IMR-90 (cell line): ENCODE measurements at regions not wholly inside any gene's neighbourhood (a gene's known extent, or its start where the extent isn't known, plus 50 kb on each side); places are given as distances from the start of the nearest gene placed in this dataset.

Experiments used
- ATAC-seq: fragments of 200-7000 bp; cut with Tn5 transposase; 2 replicates; pipeline ENCODE4 v1.9.1; 2020; ENCODE audit warnings: low read depth, mild to moderate bottlenecking, moderate library complexity
- BruUV-seq: library from RNA; stranded (reverse); fragments of 400-500 nt; replicated peaks from 2 replicates; lab custom pipeline; 2021; lab: Mats Ljungman, UMichigan
- CTCF ChIA-PET: fragments of 300-600 bp; formaldehyde crosslinking; extraction: SDS; loops from one replicate; lab custom pipeline; 2021; ENCODE audit warnings: antibody characterized with exemption; lab: Yijun Ruan, JAX
- POLR2A ChIA-PET: fragments of 300-600 bp; sonication (Branson Sonifier 250); formaldehyde crosslinking; loops from one replicate; lab custom pipeline; 2022; ENCODE audit warnings: antibody characterized with exemption; ENCODE audit not compliant: unreplicated experiment; lab: Charles Lee
- DNase-seq: peaks from one replicate; pipeline ENCODE4 v3.0.0; 2013
- H2AFZ ChIP-seq: replicated peaks from 2 replicates; pipeline ENCODE3; 2013; ENCODE audit warnings: low read length, mild to moderate bottlenecking; ENCODE audit not compliant: poor library complexity
- H2AK5ac ChIP-seq: 2 replicates; pipeline ENCODE4 v1.6.1; 2013; ENCODE audit warnings: low read depth, low read length, inconsistent platforms
- H2AK9ac ChIP-seq: replicated peaks from 2 replicates; pipeline ENCODE3; 2013; ENCODE audit warnings: mild to moderate bottlenecking, low read depth, low read length, moderate library complexity; ENCODE audit not compliant: poor library complexity
- H2BK120ac ChIP-seq: 2 replicates; pipeline ENCODE4 v1.6.1; 2013; ENCODE audit warnings: low read depth, low read length, inconsistent platforms
- H2BK15ac ChIP-seq: 3 replicates; pipeline ENCODE4 v1.6.1; 2013; ENCODE audit warnings: low read depth, low read length, inconsistent platforms
- H2BK20ac ChIP-seq: 2 replicates; pipeline ENCODE4 v1.6.1; 2013; ENCODE audit warnings: low read depth, mild to moderate bottlenecking, inconsistent platforms, low read length, moderate library complexity
- H2BK5ac ChIP-seq: 2 replicates; pipeline ENCODE4 v1.6.1; 2013; ENCODE audit warnings: mild to moderate bottlenecking, low read depth, low read length, inconsistent platforms; ENCODE audit not compliant: poor library complexity, severe bottlenecking
- H3K14ac ChIP-seq: replicated peaks from 2 replicates; pipeline ENCODE4 v1.6.1; 2013; ENCODE audit warnings: low read depth, low read length, inconsistent platforms
- H3K18ac ChIP-seq: 2 replicates; pipeline ENCODE4 v1.6.1; 2013; ENCODE audit warnings: low read depth, low read length, control low read depth
- H3K23ac ChIP-seq: 2 replicates; pipeline ENCODE4 v1.6.1; 2013; ENCODE audit warnings: low read depth, low read length, inconsistent platforms
- H3K27ac ChIP-seq: 2 replicates; pipeline ENCODE4 v1.5.1; 2013; ENCODE audit warnings: mild to moderate bottlenecking, control low read depth, low read length; ENCODE audit not compliant: insufficient read depth
- H3K27me3 ChIP-seq: 2 replicates; pipeline ENCODE4 v1.6.1; 2013; ENCODE audit warnings: low read length; ENCODE audit not compliant: control insufficient read depth, insufficient read depth
- H3K36me3 ChIP-seq: 2 replicates; pipeline ENCODE4 v1.6.1; 2013; ENCODE audit warnings: low read length, mixed read lengths; ENCODE audit not compliant: control insufficient read depth, insufficient read depth
- H3K4ac ChIP-seq: 2 replicates; pipeline ENCODE4 v1.6.1; 2013; ENCODE audit warnings: low read depth, low read length, inconsistent platforms
- H3K4me1 ChIP-seq: 2 replicates; pipeline ENCODE4 v1.6.1; 2013; ENCODE audit warnings: low read length, mixed read lengths; ENCODE audit not compliant: control insufficient read depth, insufficient read depth
- H3K4me2 ChIP-seq: 2 replicates; pipeline ENCODE4 v1.6.1; 2013; ENCODE audit warnings: low read depth, mild to moderate bottlenecking, control low read depth, low read length, moderate library complexity
- H3K4me3 ChIP-seq: 2 replicates; pipeline ENCODE4 v1.5.1; 2013; ENCODE audit warnings: low read depth, mild to moderate bottlenecking, control low read depth, low read length, moderate library complexity; ENCODE audit not compliant: insufficient read depth
- H3K56ac ChIP-seq: 2 replicates; pipeline ENCODE4 v1.6.1; 2013; ENCODE audit warnings: low read length, inconsistent platforms; ENCODE audit not compliant: insufficient read depth; ENCODE audit errors: extremely low read depth
- H3K79me1 ChIP-seq, 2 experiments: 2 replicates each; pipeline ENCODE4 v1.6.1; 2013; ENCODE audit warnings: low read length in 2 of 2, inconsistent platforms in 1 of 2, low read depth in 1 of 2
- H3K9ac ChIP-seq: 2 replicates; pipeline ENCODE4 v1.6.1; 2013; ENCODE audit warnings: low read depth, low read length, control low read depth
- H3K9me1 ChIP-seq: 2 replicates; pipeline ENCODE4 v1.6.1; 2013; ENCODE audit warnings: low read length, inconsistent platforms; ENCODE audit not compliant: insufficient read depth
- H3K9me3 ChIP-seq: 2 replicates; pipeline ENCODE4 v1.6.1; 2013; ENCODE audit warnings: low read length; ENCODE audit not compliant: control insufficient read depth, insufficient read depth
- H4K20me1 ChIP-seq: 2 replicates; pipeline ENCODE4 v1.6.1; 2013; ENCODE audit warnings: low read length, inconsistent platforms; ENCODE audit not compliant: insufficient read depth
- H4K5ac ChIP-seq: 2 replicates; pipeline ENCODE4 v1.6.1; 2013; ENCODE audit warnings: mild to moderate bottlenecking, low read depth, low read length, control low read depth
- H4K8ac ChIP-seq, 2 experiments: 2 replicates each; pipeline ENCODE4 v1.6.1; 2013; ENCODE audit warnings: low read depth in 2 of 2, low read length in 2 of 2, control low read depth in 1 of 2, inconsistent platforms in 1 of 2
- H4K91ac ChIP-seq: 2 replicates; pipeline ENCODE4 v1.6.1; 2013; ENCODE audit warnings: low read depth, low read length, inconsistent platforms; ENCODE audit not compliant: insufficient read depth
- CTCF ChIP-seq: conservative IDR thresholded peaks from 2 replicates; pipeline ENCODE4 v1.5.1; 2012; ENCODE audit warnings: mild to moderate bottlenecking, low read depth, low read length, improper control_type of control experiment
- ELK1 ChIP-seq: fragments of 150-350 bp; IDR thresholded peaks from 2 replicates; pipeline ENCODE4 v1.6.1; 2016; ENCODE audit warnings: low read depth, mild to moderate bottlenecking, low read length, moderate library complexity, borderline replicate concordance
- POLR2A ChIP-seq: IDR thresholded peaks from 2 replicates; pipeline ENCODE4 v1.6.1; 2012; ENCODE audit warnings: mild to moderate bottlenecking, low read depth, low read length
- dilution Hi-C: fragments of 300-500 bp; cut with HindIII; formaldehyde crosslinking; loops from one replicate; pipeline ENCODE4 v1.14.3; 2018; ENCODE audit warnings: low sequenced_read_pairs; ENCODE audit not compliant: unreplicated experiment
- in situ Hi-C: fragments of 300-500 bp; cut with MboI; formaldehyde crosslinking; loops from 3 replicates; pipeline ENCODE4 v1.14.3; 2019; ENCODE audit warnings: low sequenced_read_pairs, inconsistent platforms, mixed read lengths
- intact Hi-C: fragments of 100-400 bp; cut with micrococcal nuclease; formaldehyde crosslinking; loops from 2 replicates; pipeline ENCODE4 v1.10.0; 2022

- intact Hi-C loops (no loop called here), in situ Hi-C loops (no loop called here), dilution Hi-C loops (no loop called here)
- TF ChIP-seq CTCF (no peak), ELK1 (no peak), POLR2A (no peak)
- Histone ChIP-seq H3K27me3 (no peaks in the 10 kb centered on the region), H3K14ac (no peak overlapping the region), H4K20me1 (no peaks in the 10 kb centered on the region), H2BK20ac (no peak overlapping the region), H3K4me2 (no peak overlapping the region), H3K4me1 (no peaks in the 10 kb centered on the region), H2BK15ac (no peak overlapping the region), H2AK5ac (no peak overlapping the region), H3K9me1 (no peaks in the 10 kb centered on the region), H2BK120ac (no peak overlapping the region), H3K18ac (no peak overlapping the region), H2BK5ac (no peak overlapping the region), H3K9me3 (no peaks in the 10 kb centered on the region), H4K5ac (no peak overlapping the region), H3K27ac (no peak overlapping the region), H2AK9ac (no peak overlapping the region), H4K8ac (no peak overlapping the region), H3K4ac (no peak overlapping the region), H3K79me1 (no peaks in the 10 kb centered on the region), H3K9ac (no peak overlapping the region), H3K23ac (no peak overlapping the region), H3K56ac (no peak overlapping the region), H3K4me3 (no peak overlapping the region), H3K36me3 (no peaks in the 10 kb centered on the region), H4K91ac (no peak overlapping the region), H2AFZ (no peak overlapping the region)
- DNase-seq, result no peak
- no peak for ATAC-seq
- ChIA-PET CTCF (no interaction called here), POLR2A (no interaction called here)
- no TSS peak for BruUV-seq
Observed at GRCh38 chr7:124192885-124193284, 160.0 kb upstream of the TMEM229A start.
